Astrocyte (in vitro differentiated cells and primary cell): ENCODE measurements at regions not wholly inside any gene's neighbourhood (a gene's known extent, or its start where the extent isn't known, plus 50 kb on each side); places are given as distances from the start of the nearest gene placed in this dataset.

Source experiments
- EZH2 ChIP-seq: IDR thresholded peaks from 2 replicates; pipeline ENCODE4 v1.6.1; 2012; ENCODE audit warnings: mild to moderate bottlenecking, low read length, inconsistent platforms; ENCODE audit not compliant: insufficient read depth
- TF ChIP-seq, protein P1 (sequence below): IDR thresholded peaks from 2 replicates; pipeline ENCODE4 v1.5.1; 2011; ENCODE audit warnings: low read depth, mild to moderate bottlenecking, inconsistent platforms, low read length, moderate library complexity; ENCODE audit not compliant: insufficient read depth

GRCh38 chr9:786405-786804 is 55.1 kb upstream of the DMRT1 start:
- TF ChIP-seq, protein P1, sequence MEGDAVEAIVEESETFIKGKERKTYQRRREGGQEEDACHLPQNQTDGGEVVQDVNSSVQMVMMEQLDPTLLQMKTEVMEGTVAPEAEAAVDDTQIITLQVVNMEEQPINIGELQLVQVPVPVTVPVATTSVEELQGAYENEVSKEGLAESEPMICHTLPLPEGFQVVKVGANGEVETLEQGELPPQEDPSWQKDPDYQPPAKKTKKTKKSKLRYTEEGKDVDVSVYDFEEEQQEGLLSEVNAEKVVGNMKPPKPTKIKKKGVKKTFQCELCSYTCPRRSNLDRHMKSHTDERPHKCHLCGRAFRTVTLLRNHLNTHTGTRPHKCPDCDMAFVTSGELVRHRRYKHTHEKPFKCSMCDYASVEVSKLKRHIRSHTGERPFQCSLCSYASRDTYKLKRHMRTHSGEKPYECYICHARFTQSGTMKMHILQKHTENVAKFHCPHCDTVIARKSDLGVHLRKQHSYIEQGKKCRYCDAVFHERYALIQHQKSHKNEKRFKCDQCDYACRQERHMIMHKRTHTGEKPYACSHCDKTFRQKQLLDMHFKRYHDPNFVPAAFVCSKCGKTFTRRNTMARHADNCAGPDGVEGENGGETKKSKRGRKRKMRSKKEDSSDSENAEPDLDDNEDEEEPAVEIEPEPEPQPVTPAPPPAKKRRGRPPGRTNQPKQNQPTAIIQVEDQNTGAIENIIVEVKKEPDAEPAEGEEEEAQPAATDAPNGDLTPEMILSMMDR: no peak
- no peak for TF ChIP-seq EZH2
